Superior temporal gyrus (tissue), 1 donor: ENCODE measurements at regions not wholly inside any gene's neighbourhood (a gene's known extent, or its start where the extent isn't known, plus 50 kb on each side); places are given as distances from the start of the nearest gene placed in this dataset.
A peak's percentile ranks its signal among the peaks of the same experiment; 100 is the strongest.
"Not testable (repeated sequence)": the region's sequence is repeated elsewhere in the genome, so short reads cannot be mapped to it uniquely, and the experiment has no call there.

Experiments
- DNase-seq: peaks from one replicate; pipeline ENCODE4 v3.0.0-alpha.2; 2016; ENCODE audit errors: extremely low spot score

GRCh38 chr7:65145710-65146109, 139.2 kb upstream of the ERV3-1 start:
- DNase-seq, result not testable (repeated sequence)

- not testable (repeated sequence) for DNase-seq
These were observed 138.5 kb upstream of the ERV3-1 start for GRCh38 chr7:65145008-65145407.

- not testable (repeated sequence) for DNase-seq
These were observed 138.1 kb upstream of the ERV3-1 start for GRCh38 chr7:65144557-65144956.

GRCh38 chr7:65144119-65144518, 137.6 kb upstream of the ERV3-1 start:
- not testable (repeated sequence) for DNase-seq

- not testable (repeated sequence) for DNase-seq
These were observed 135.4 kb upstream of the ERV3-1 start for GRCh38 chr7:65141894-65142293.

GRCh38 chr7:65141405-65141778, 134.9 kb upstream of the ERV3-1 start:
- DNase-seq, result not testable (repeated sequence)

GRCh38 chr7:65140543-65141404, 134.3 kb upstream of the ERV3-1 start:
- not testable (repeated sequence) for DNase-seq

GRCh38 chr7:65136850-65137249, 130.4 kb upstream of the ERV3-1 start:
- not testable (repeated sequence) for DNase-seq

GRCh38 chr7:65133087-65133486, 126.6 kb upstream of the ERV3-1 start:
- not testable (repeated sequence) for DNase-seq

- not testable (repeated sequence) for DNase-seq
These were observed 125.8 kb upstream of the ERV3-1 start for GRCh38 chr7:65132256-65132655.

GRCh38 chr7:65127364-65127763, 120.9 kb upstream of the ERV3-1 start:
- DNase-seq, result not testable (repeated sequence)

GRCh38 chr7:65124600-65124999, 118.1 kb upstream of the ERV3-1 start:
- not testable (repeated sequence) for DNase-seq

GRCh38 chr7:65105650-65106203, 99.2 kb upstream of the ERV3-1 start:
- DNase-seq, result not testable (repeated sequence)

- DNase-seq, result not testable (repeated sequence)
These were observed 94.0 kb upstream of the ERV3-1 start for GRCh38 chr7:65100499-65100898.

GRCh38 chr7:65081669-65082055, 75.2 kb upstream of the ERV3-1 start:
- not testable (repeated sequence) for DNase-seq

GRCh38 chr7:65080799-65081668, 74.5 kb upstream of the ERV3-1 start:
- peak; percentile 94 for DNase-seq

GRCh38 chr7:65074959-65075358, 68.5 kb upstream of the ERV3-1 start:
- not testable (repeated sequence) for DNase-seq

- not testable (repeated sequence) for DNase-seq
These were observed 66.7 kb upstream of the ERV3-1 start for GRCh38 chr7:65073160-65073559.

GRCh38 chr7:65071854-65072431, 65.5 kb upstream of the ERV3-1 start:
- not testable (repeated sequence) for DNase-seq

GRCh38 chr7:65069476-65069875, 63.0 kb upstream of the ERV3-1 start:
- DNase-seq, result not testable (repeated sequence)

- not testable (repeated sequence) for DNase-seq
These were observed 56.1 kb upstream of the ERV3-1 start for GRCh38 chr7:65062566-65062965.

GRCh38 chr7:65059247-65059646, 52.8 kb upstream of the ERV3-1 start:
- DNase-seq, result not testable (repeated sequence)
